Osteocyte (in vitro differentiated cells): ENCODE measurements at regions not wholly inside any gene's neighbourhood (a gene's known extent, or its start where the extent isn't known, plus 50 kb on each side); places are given as distances from the start of the nearest gene placed in this dataset.

Experiments used
- DNase-seq: peaks from one replicate; pipeline ENCODE4 v3.0.0; 2021; ENCODE audit warnings: mixed read lengths; ENCODE audit not compliant: unreplicated experiment; ENCODE audit errors: extremely low spot score
- H3K27ac Mint-ChIP-seq: one replicate; pipeline ENCODE4 v1.8.0; 2021; ENCODE audit warnings: mild to moderate bottlenecking, mixed read lengths; ENCODE audit not compliant: unreplicated experiment
- H3K27me3 Mint-ChIP-seq: one replicate; pipeline ENCODE4 v1.8.0; 2021; ENCODE audit warnings: mixed read lengths; ENCODE audit not compliant: unreplicated experiment
- H3K36me3 Mint-ChIP-seq: one replicate; pipeline ENCODE4 v1.8.0; 2021; ENCODE audit warnings: mixed read lengths; ENCODE audit not compliant: unreplicated experiment
- H3K4me1 Mint-ChIP-seq: one replicate; pipeline ENCODE4 v1.8.0; 2021; ENCODE audit warnings: mixed read lengths; ENCODE audit not compliant: unreplicated experiment
- H3K4me3 Mint-ChIP-seq: one replicate; pipeline ENCODE4 v1.8.0; 2021; ENCODE audit warnings: mild to moderate bottlenecking, moderate library complexity, mixed read lengths; ENCODE audit not compliant: unreplicated experiment
- H3K9me3 Mint-ChIP-seq: one replicate; pipeline ENCODE4 v1.8.0; 2021; ENCODE audit warnings: mixed read lengths; ENCODE audit not compliant: unreplicated experiment
- TF ChIP-seq, protein P1 (sequence below): fragments of 200-600 bp; sonication (generic); IDR thresholded peaks from 2 replicates; pipeline ENCODE4 v1.5.0; 2021; ENCODE audit warnings: antibody characterized with exemption, mild to moderate bottlenecking, moderate library complexity

DNA sequence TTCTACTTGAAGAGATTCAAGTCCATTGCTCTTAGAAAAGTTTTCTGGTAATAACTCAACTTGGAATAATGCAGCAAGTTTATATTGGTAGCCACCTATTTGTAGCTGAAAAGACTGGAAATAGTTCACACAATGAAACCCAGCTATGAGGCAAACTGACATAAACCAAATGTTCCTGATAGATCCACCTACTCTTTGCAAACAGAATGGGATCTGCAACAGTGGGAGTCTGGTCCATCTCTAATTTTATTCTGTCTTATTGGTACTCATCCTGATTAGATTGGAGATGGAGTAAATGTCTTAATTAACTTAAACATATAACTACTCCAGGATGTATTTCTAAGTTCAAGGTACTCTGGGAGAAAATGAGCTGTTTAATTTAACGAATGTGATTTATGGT is 438.0 kb downstream of the OLFM4 start:
- H3K27me3 Mint-ChIP-seq: no peaks in the 10 kb centered on the region
- TF ChIP-seq, protein P1, sequence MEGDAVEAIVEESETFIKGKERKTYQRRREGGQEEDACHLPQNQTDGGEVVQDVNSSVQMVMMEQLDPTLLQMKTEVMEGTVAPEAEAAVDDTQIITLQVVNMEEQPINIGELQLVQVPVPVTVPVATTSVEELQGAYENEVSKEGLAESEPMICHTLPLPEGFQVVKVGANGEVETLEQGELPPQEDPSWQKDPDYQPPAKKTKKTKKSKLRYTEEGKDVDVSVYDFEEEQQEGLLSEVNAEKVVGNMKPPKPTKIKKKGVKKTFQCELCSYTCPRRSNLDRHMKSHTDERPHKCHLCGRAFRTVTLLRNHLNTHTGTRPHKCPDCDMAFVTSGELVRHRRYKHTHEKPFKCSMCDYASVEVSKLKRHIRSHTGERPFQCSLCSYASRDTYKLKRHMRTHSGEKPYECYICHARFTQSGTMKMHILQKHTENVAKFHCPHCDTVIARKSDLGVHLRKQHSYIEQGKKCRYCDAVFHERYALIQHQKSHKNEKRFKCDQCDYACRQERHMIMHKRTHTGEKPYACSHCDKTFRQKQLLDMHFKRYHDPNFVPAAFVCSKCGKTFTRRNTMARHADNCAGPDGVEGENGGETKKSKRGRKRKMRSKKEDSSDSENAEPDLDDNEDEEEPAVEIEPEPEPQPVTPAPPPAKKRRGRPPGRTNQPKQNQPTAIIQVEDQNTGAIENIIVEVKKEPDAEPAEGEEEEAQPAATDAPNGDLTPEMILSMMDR: no peak
- H3K36me3 Mint-ChIP-seq: no peaks in the 10 kb centered on the region
- no peak overlapping the region for H3K4me3 Mint-ChIP-seq
- H3K27ac Mint-ChIP-seq: no peak overlapping the region
- peaks cover 24% of the 10 kb centered on the region for H3K9me3 Mint-ChIP-seq
- no peak for DNase-seq
- no peaks in the 10 kb centered on the region for H3K4me1 Mint-ChIP-seq

DNA sequence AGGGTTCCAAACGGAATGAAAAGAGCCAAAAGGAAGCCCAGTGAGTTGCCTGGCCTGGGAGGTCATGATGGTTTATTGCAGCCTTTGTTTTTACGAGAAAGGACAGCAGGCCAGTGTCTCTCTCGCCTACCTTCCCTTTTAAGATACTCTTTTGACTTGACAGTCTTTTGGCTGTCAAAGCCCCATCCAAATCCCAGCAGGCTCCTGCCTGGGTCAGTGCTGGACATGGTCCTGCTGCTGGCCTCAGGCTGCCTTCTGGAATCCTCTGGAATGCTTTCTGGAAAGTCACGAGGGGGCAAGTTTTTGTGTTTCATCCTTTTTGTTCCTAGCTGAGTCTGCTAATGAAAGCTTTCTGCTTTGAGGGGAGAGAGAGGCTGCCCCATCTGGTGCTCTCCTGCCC is 444.8 kb downstream of the OLFM4 start:
- no peaks in the 10 kb centered on the region for H3K36me3 Mint-ChIP-seq

DNA sequence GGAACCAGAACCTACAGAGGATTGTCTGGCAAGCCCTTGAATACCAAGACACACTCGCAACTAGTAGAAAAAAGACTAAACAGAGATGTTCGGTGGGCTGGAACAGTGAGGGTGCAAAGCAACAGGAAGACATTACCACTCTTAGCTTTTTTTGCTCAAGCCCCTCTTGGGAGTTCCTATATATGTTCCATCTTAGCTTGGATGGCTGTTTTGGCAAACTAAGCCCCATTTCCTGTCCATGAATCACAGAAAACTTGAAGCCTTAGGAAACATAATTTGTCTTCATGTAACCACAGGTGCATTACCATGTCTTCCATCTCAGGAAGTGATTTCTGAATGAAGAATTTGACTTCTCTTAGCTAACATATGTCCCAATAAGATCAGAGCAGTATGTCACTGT is 446.3 kb downstream of the OLFM4 start:
- no peak overlapping the region for H3K27ac Mint-ChIP-seq
- no peaks in the 10 kb centered on the region for H3K4me1 Mint-ChIP-seq
- TF ChIP-seq, protein P1: no peak
- DNase-seq: no peak
- no peaks in the 10 kb centered on the region for H3K36me3 Mint-ChIP-seq
- peaks cover 28% of the 10 kb centered on the region for H3K9me3 Mint-ChIP-seq
- no peak overlapping the region for H3K4me3 Mint-ChIP-seq
- H3K27me3 Mint-ChIP-seq: no peaks in the 10 kb centered on the region

More for the DNA sequence above, 444.8 kb downstream of the OLFM4 start:
- no peak overlapping the region for H3K27ac Mint-ChIP-seq
- H3K27me3 Mint-ChIP-seq: no peaks in the 10 kb centered on the region
- no peak overlapping the region for H3K4me3 Mint-ChIP-seq
- peaks cover 18% of the 10 kb centered on the region for H3K9me3 Mint-ChIP-seq
- no peaks in the 10 kb centered on the region for H3K4me1 Mint-ChIP-seq
- no peak for DNase-seq
- TF ChIP-seq, protein P1: no peak

DNA sequence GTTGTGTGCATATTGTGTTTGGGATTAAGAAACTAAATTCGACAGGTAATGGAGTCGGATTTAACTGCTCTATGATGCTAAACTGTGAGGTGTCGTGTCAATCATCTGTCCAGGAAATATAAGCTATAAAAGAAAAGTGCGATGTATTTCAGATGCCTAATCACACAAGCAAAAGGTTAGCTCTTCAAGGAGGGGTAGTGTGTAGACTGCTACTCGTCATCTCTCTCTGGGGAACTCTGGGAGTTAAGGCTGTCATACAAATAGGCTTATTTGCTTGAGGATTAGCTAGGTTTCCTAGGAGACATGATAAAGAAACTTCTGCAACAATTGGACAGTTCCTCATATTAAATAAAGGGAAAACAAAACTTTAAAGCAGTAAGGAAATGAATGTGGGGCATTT is 462.1 kb downstream of the OLFM4 start:
- Mint-ChIP-seq H3K27me3 (no peaks in the 10 kb centered on the region), H3K9me3 (peaks cover 41% of the 10 kb centered on the region), H3K27ac (no peak overlapping the region), H3K4me1 (no peaks in the 10 kb centered on the region), H3K4me3 (no peak overlapping the region), H3K36me3 (no peaks in the 10 kb centered on the region)
- DNase-seq: no peak
- TF ChIP-seq, protein P1: no peak

DNA sequence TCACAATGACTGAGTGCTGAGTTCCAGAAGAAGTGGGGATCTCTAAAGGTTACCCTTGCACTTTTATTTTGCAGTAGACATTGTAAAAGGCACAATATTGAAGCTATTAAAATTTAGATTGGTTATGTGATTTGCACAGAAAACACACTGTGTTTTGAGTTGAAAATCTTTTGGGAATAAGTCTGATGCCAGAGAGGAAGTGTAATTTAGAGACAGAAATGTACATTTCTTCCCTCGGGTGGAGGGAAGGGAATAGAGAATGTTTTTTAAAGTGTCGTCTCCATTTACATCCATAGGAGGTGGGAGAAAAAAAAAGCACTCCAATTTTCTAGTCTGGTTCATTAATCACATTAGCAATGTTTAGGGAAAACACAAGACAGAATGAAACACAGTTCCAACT is 465.8 kb downstream of the OLFM4 start:
- Mint-ChIP-seq H3K4me1 (no peaks in the 10 kb centered on the region), H3K36me3 (no peaks in the 10 kb centered on the region), H3K4me3 (no peak overlapping the region), H3K27me3 (no peaks in the 10 kb centered on the region), H3K27ac (no peak overlapping the region), H3K9me3 (peaks cover 29% of the 10 kb centered on the region)
- TF ChIP-seq, protein P1: no peak
- no peak for DNase-seq
